VCaP (cell line): ENCODE measurements at regions not wholly inside any gene's neighbourhood (a gene's known extent, or its start where the extent isn't known, plus 50 kb on each side); places are given as distances from the start of the nearest gene placed in this dataset.

Experiments
- H3K27ac ChIP-seq: fragments of 450-650 bp; 2 replicates; pipeline ENCODE4 v1.5.1; 2017
- CTCF ChIP-seq: fragments of 450-650 bp; conservative IDR thresholded peaks from 2 replicates; pipeline ENCODE4 v1.5.1; 2017; ENCODE audit warnings: mild to moderate bottlenecking, moderate library complexity

- no peak overlapping the region for H3K27ac ChIP-seq
- no peak for TF ChIP-seq CTCF
Observed at GRCh38 chr15:69845159-69845558, 252.6 kb downstream of the TLE3 start.

GRCh38 chr15:69847625-69848024 lies 250.1 kb downstream of the TLE3 start:
- H3K27ac ChIP-seq = no peak overlapping the region
- TF ChIP-seq CTCF = no peak

GRCh38 chr15:69848096-69848495 lies 249.6 kb downstream of the TLE3 start:
- H3K27ac ChIP-seq = no peak overlapping the region
- no peak for TF ChIP-seq CTCF

- no peak overlapping the region for H3K27ac ChIP-seq
- no peak for TF ChIP-seq CTCF
Observed at GRCh38 chr15:69848551-69849231, 249.0 kb downstream of the TLE3 start.

- no peak overlapping the region for H3K27ac ChIP-seq
- TF ChIP-seq CTCF = no peak
Observed at GRCh38 chr15:69849232-69849610, 248.5 kb downstream of the TLE3 start.

GRCh38 chr15:69852482-69852881 lies 245.2 kb downstream of the TLE3 start:
- TF ChIP-seq CTCF = no peak
- no peak overlapping the region for H3K27ac ChIP-seq

- no peak for TF ChIP-seq CTCF
- no peak overlapping the region for H3K27ac ChIP-seq
Observed at GRCh38 chr15:69852916-69853315, 244.8 kb downstream of the TLE3 start.
